ENCODE measurements at regions not wholly inside any gene's neighbourhood (a gene's known extent, or its start where the extent isn't known, plus 50 kb on each side); places are given as distances from the start of the nearest gene placed in this dataset.

- no peak for TF ChIP-seq POLR2A (IDR thresholded peaks at IDR 0.05)
- TF ChIP-seq, protein P1, sequence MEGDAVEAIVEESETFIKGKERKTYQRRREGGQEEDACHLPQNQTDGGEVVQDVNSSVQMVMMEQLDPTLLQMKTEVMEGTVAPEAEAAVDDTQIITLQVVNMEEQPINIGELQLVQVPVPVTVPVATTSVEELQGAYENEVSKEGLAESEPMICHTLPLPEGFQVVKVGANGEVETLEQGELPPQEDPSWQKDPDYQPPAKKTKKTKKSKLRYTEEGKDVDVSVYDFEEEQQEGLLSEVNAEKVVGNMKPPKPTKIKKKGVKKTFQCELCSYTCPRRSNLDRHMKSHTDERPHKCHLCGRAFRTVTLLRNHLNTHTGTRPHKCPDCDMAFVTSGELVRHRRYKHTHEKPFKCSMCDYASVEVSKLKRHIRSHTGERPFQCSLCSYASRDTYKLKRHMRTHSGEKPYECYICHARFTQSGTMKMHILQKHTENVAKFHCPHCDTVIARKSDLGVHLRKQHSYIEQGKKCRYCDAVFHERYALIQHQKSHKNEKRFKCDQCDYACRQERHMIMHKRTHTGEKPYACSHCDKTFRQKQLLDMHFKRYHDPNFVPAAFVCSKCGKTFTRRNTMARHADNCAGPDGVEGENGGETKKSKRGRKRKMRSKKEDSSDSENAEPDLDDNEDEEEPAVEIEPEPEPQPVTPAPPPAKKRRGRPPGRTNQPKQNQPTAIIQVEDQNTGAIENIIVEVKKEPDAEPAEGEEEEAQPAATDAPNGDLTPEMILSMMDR (IDR thresholded peaks at IDR 0.05 in 8 of 11, conservative IDR thresholded peaks at IDR 0.05 in 3 of 11), result no peak
Measured at GRCh38 chr1:181984006-181984405, 77.5 kb downstream of the ZNF648 start.
